Neural cell (in vitro differentiated cells): ENCODE measurements at regions not wholly inside any gene's neighbourhood (a gene's known extent, or its start where the extent isn't known, plus 50 kb on each side); places are given as distances from the start of the nearest gene placed in this dataset.

ENCODE experiments used
- H2AFZ ChIP-seq: fragments of 200-600, 300-800 bp; sonication (generic), shearing (Covaris generic); 2 replicates; pipeline ENCODE4 v1.6.0; 2014; ENCODE audit warnings: low read depth, mild to moderate bottlenecking, antibody characterized with exemption, low read length, moderate library complexity
- H3F3A ChIP-seq: fragments of 200-600 bp; shearing (Covaris generic); 2 replicates; pipeline ENCODE4 v1.6.1; 2016; ENCODE audit warnings: mild to moderate bottlenecking, moderate library complexity, mixed read lengths, antibody characterized with exemption, low read length; ENCODE audit not compliant: insufficient read depth, poor library complexity, severe bottlenecking
- H3K27ac ChIP-seq: fragments of 200-600, 300-800 bp; sonication (generic), shearing (Covaris generic); 2 replicates; pipeline ENCODE4 v1.5.1; 2014; ENCODE audit warnings: mild to moderate bottlenecking, low read length, moderate library complexity
- H3K27me3 ChIP-seq: fragments of 300-800, 200-600 bp; sonication (generic), shearing (Covaris generic); 2 replicates; pipeline ENCODE4 v1.6.0; 2014; ENCODE audit warnings: mild to moderate bottlenecking, low read depth, low read length, moderate library complexity; ENCODE audit not compliant: insufficient read depth
- H3K36me3 ChIP-seq: fragments of 300-800, 200-600 bp; sonication (generic), shearing (Covaris generic); 2 replicates; pipeline ENCODE4 v1.5.1; 2014; ENCODE audit warnings: mild to moderate bottlenecking, antibody characterized with exemption, low read length, moderate library complexity; ENCODE audit not compliant: insufficient read depth
- H3K4me2 ChIP-seq: fragments of 300-800, 200-600 bp; sonication (generic), shearing (Covaris generic); 2 replicates; pipeline ENCODE4 v1.6.0; 2014; ENCODE audit warnings: mild to moderate bottlenecking, low read length
- H3K4me3 ChIP-seq: fragments of 300-800, 200-600 bp; sonication (generic), shearing (Covaris generic); 2 replicates; pipeline ENCODE4 v1.5.1; 2014; ENCODE audit warnings: mild to moderate bottlenecking, low read length, moderate library complexity
- H3K79me2 ChIP-seq: fragments of 200-600 bp; shearing (Covaris generic); replicated peaks from 2 replicates; pipeline ENCODE4 v1.6.0; 2014; ENCODE audit warnings: mild to moderate bottlenecking, low read length, moderate library complexity; ENCODE audit not compliant: insufficient read depth
- H3K9ac ChIP-seq: fragments of 300-800, 200-600 bp; sonication (generic), shearing (Covaris generic); 2 replicates; pipeline ENCODE4 v1.6.1; 2016; ENCODE audit warnings: mild to moderate bottlenecking, low read length, mixed read lengths
- H3K9me2 ChIP-seq: fragments of 200-600 bp; shearing (Covaris generic); 2 replicates; pipeline ENCODE4 v1.6.1; 2016; ENCODE audit warnings: mild to moderate bottlenecking, low read length, mixed read lengths; ENCODE audit not compliant: insufficient read depth
- H3K9me3 ChIP-seq: fragments of 200-600, 300-800 bp; sonication (generic), shearing (Covaris generic); 2 replicates; pipeline ENCODE4 v1.6.1; 2016; ENCODE audit warnings: mild to moderate bottlenecking, mixed run types, low read length, moderate library complexity, mixed read lengths
- H4K20me1 ChIP-seq: fragments of 200-600 bp; shearing (Covaris generic); 2 replicates; pipeline ENCODE4 v1.6.1; 2016; ENCODE audit warnings: mild to moderate bottlenecking, mixed run types; ENCODE audit not compliant: insufficient read depth
- CTCF ChIP-seq: fragments of 450-650 bp; IDR thresholded peaks from 2 replicates; pipeline ENCODE4 v1.5.1; 2014; ENCODE audit warnings: antibody characterized with exemption, mild to moderate bottlenecking, moderate library complexity; ENCODE audit not compliant: poor library complexity, severe bottlenecking
- EP300 ChIP-seq: fragments of 450-650 bp; conservative IDR thresholded peaks from 2 replicates; pipeline ENCODE4 v1.6.1; 2014; ENCODE audit warnings: antibody characterized with exemption, mild to moderate bottlenecking, moderate library complexity; ENCODE audit not compliant: poor library complexity, severe bottlenecking
- EZH2 ChIP-seq: fragments of 200-600, 300-800 bp; shearing (Covaris generic), sonication (generic); IDR thresholded peaks from 2 replicates; pipeline ENCODE4 v1.6.1; 2014; ENCODE audit warnings: antibody characterized with exemption, low read length, borderline replicate concordance, mild to moderate bottlenecking; ENCODE audit not compliant: insufficient read depth, poor library complexity, severe bottlenecking
- MXI1 ChIP-seq: fragments of 450-650 bp; conservative IDR thresholded peaks from 2 replicates; pipeline ENCODE4 v1.6.1; 2014; ENCODE audit warnings: antibody characterized with exemption, mild to moderate bottlenecking; ENCODE audit not compliant: poor library complexity, severe bottlenecking
- POLR2AphosphoS5 ChIP-seq: IDR thresholded peaks from 2 replicates; pipeline ENCODE4 v1.6.1; 2012
- RAD21 ChIP-seq: fragments of 450-650 bp; conservative IDR thresholded peaks from 2 replicates; pipeline ENCODE4 v1.6.1; 2014; ENCODE audit warnings: antibody characterized with exemption, mild to moderate bottlenecking, moderate library complexity
- REST ChIP-seq: IDR thresholded peaks from 2 replicates; pipeline ENCODE4 v1.6.1; 2012; ENCODE audit warnings: borderline replicate concordance
- SMC3 ChIP-seq: fragments of 450-650 bp; conservative IDR thresholded peaks from 2 replicates; pipeline ENCODE4 v1.6.1; 2014; ENCODE audit warnings: antibody characterized with exemption, mild to moderate bottlenecking, moderate library complexity; ENCODE audit not compliant: poor library complexity
- TAF1 ChIP-seq: IDR thresholded peaks from 2 replicates; pipeline ENCODE4 v1.6.1; 2012; ENCODE audit warnings: low read depth

- Histone ChIP-seq H2AFZ (no peak overlapping the region), H3K4me3 (no peak overlapping the region), H3K9me3 (no peaks in the 10 kb centered on the region), H3K27me3 (no peaks in the 10 kb centered on the region), H3K9me2 (no peaks in the 10 kb centered on the region), H4K20me1 (no peaks in the 10 kb centered on the region), H3F3A (no peaks in the 10 kb centered on the region), H3K36me3 (no peaks in the 10 kb centered on the region), H3K79me2 (no peaks in the 10 kb centered on the region), H3K9ac (no peak overlapping the region), H3K4me2 (no peak overlapping the region), H3K27ac (no peak overlapping the region)
- no peak for TF ChIP-seq CTCF
- no peak for TF ChIP-seq REST
- TF ChIP-seq MXI1, result no peak
- TF ChIP-seq SMC3, result no peak
- TF ChIP-seq TAF1, result no peak
- no peak for TF ChIP-seq RAD21
- no peak for TF ChIP-seq POLR2AphosphoS5
- TF ChIP-seq EZH2, result no peak
- TF ChIP-seq EP300, result no peak
Measured at GRCh38 chrX:121151293-121151692, 103.9 kb downstream of the GLUD2 start.

GRCh38 chrX:121154858-121155404 lies 107.5 kb downstream of the GLUD2 start:
- Histone ChIP-seq H3K27ac (no peak overlapping the region), H4K20me1 (no peaks in the 10 kb centered on the region), H3K4me3 (no peak overlapping the region), H2AFZ (no peak overlapping the region), H3F3A (no peaks in the 10 kb centered on the region), H3K27me3 (no peaks in the 10 kb centered on the region), H3K36me3 (no peaks in the 10 kb centered on the region), H3K4me2 (no peak overlapping the region), H3K9me3 (no peaks in the 10 kb centered on the region), H3K9ac (no peak overlapping the region), H3K79me2 (no peaks in the 10 kb centered on the region), H3K9me2 (no peaks in the 10 kb centered on the region)
- TF ChIP-seq SMC3 (no peak), POLR2AphosphoS5 (no peak), EP300 (no peak), TAF1 (no peak), EZH2 (no peak), REST (no peak), RAD21 (no peak), CTCF (no peak), MXI1 (no peak)
